Thoracic aorta (tissue), 2 donors: ENCODE measurements at regions not wholly inside any gene's neighbourhood (a gene's known extent, or its start where the extent isn't known, plus 50 kb on each side); places are given as distances from the start of the nearest gene placed in this dataset.
A peak's percentile ranks its signal among the peaks of the same experiment; 100 is the strongest.

ENCODE experiments used
- ATAC-seq: fragments of 150-250 bp; one replicate; pipeline ENCODE4 v1.8.0; 2017; ENCODE audit warnings: low read depth; ENCODE audit not compliant: insufficient number of reproducible peaks, low FRiP score
- DNase-seq: peaks from one replicate; pipeline ENCODE4 v3.0.0-alpha.2; 2020; ENCODE audit warnings: low spot score
- H3K27ac ChIP-seq, 2 donors: fragments of 200-600 bp; sonication (generic); 1 replicate in 1 of 2; 2 replicates in 1 of 2; pipeline ENCODE4 v1.5.1; 2016; ENCODE audit warnings: mild to moderate bottlenecking in 2 of 2, moderate library complexity in 2 of 2
- H3K27me3 ChIP-seq: fragments of 200-600 bp; sonication (generic); replicated peaks from 2 replicates; pipeline ENCODE4 v1.6.0; 2016; ENCODE audit warnings: mild to moderate bottlenecking; ENCODE audit not compliant: insufficient read depth
- H3K36me3 ChIP-seq: fragments of 200-600 bp; sonication (generic); one replicate; pipeline ENCODE4 v1.5.1; 2016
- H3K4me1 ChIP-seq, 2 donors: fragments of 200-600 bp; sonication (generic); 1 replicate in 1 of 2; 2 replicates in 1 of 2; pipeline versions ENCODE4 v1.5.1 to v1.6.0; 2016; ENCODE audit warnings: low read depth in 2 of 2, mild to moderate bottlenecking in 1 of 2; ENCODE audit not compliant: control insufficient read depth in 1 of 2
- H3K4me3 ChIP-seq: fragments of 200-600 bp; sonication (generic); 2 replicates; pipeline ENCODE4 v1.5.1; 2016; ENCODE audit warnings: mild to moderate bottlenecking
- H3K9me3 ChIP-seq: fragments of 200-600 bp; sonication (generic); 2 replicates; pipeline ENCODE4 v1.5.1; 2016
- CTCF ChIP-seq: fragments of 200-600 bp; sonication (generic); IDR thresholded peaks from one replicate; pipeline ENCODE4 v1.5.1; 2019; ENCODE audit warnings: antibody characterized with exemption

GRCh38 chr21:35720208-35720731 lies 340.1 kb downstream of the SETD4 start:
- TF ChIP-seq CTCF = no peak
- H3K27me3 ChIP-seq = no peaks in the 10 kb centered on the region
- H3K9me3 ChIP-seq = no peaks in the 10 kb centered on the region
- ATAC-seq (no peak), DNase-seq (no peak)
- no peaks in the 10 kb centered on the region for H3K36me3 ChIP-seq
- H3K4me1 ChIP-seq = peaks cover 14 to 20% of the 10 kb centered on the region in 2 donors
- peak overlapping the region in 1 of 2 donors; percentile 13 for H3K27ac ChIP-seq
- no peak overlapping the region for H3K4me3 ChIP-seq

- H3K9me3 ChIP-seq = no peaks in the 10 kb centered on the region
- no peak overlapping the region for H3K27ac ChIP-seq
- TF ChIP-seq CTCF = no peak
- DNase-seq = no peak
- no peaks in the 10 kb centered on the region for H3K36me3 ChIP-seq
- ATAC-seq = no peak
- no peak overlapping the region for H3K4me3 ChIP-seq
- no peaks in the 10 kb centered on the region for H3K27me3 ChIP-seq
- H3K4me1 ChIP-seq = peaks cover 14 to 20% of the 10 kb centered on the region in 2 donors
Observed at GRCh38 chr21:35719080-35719479, 341.2 kb downstream of the SETD4 start.

GRCh38 chr21:35716876-35717565 lies 343.3 kb downstream of the SETD4 start:
- no peak for DNase-seq
- no peak for ATAC-seq
- Histone ChIP-seq H3K27ac (no peak overlapping the region), H3K4me1 (peaks cover 14 to 20% of the 10 kb centered on the region in 2 donors), H3K36me3 (no peaks in the 10 kb centered on the region), H3K9me3 (no peaks in the 10 kb centered on the region), H3K27me3 (no peaks in the 10 kb centered on the region), H3K4me3 (no peak overlapping the region)
- no peak for TF ChIP-seq CTCF

GRCh38 chr21:35713914-35714313 lies 346.4 kb downstream of the SETD4 start:
- H3K27me3 ChIP-seq = no peaks in the 10 kb centered on the region
- DNase-seq (no peak), ATAC-seq (no peak)
- no peak for TF ChIP-seq CTCF
- no peak overlapping the region for H3K4me3 ChIP-seq
- H3K36me3 ChIP-seq = no peaks in the 10 kb centered on the region
- no peaks in the 10 kb centered on the region for H3K9me3 ChIP-seq
- no peaks in the 10 kb centered on the region for H3K4me1 ChIP-seq
- H3K27ac ChIP-seq = no peak overlapping the region

- Histone ChIP-seq H3K4me1 (no peaks in the 10 kb centered on the region), H3K27ac (no peak overlapping the region), H3K27me3 (no peaks in the 10 kb centered on the region), H3K9me3 (no peaks in the 10 kb centered on the region), H3K4me3 (no peak overlapping the region), H3K36me3 (no peaks in the 10 kb centered on the region)
- ATAC-seq = no peak
- DNase-seq = no peak
- no peak for TF ChIP-seq CTCF
Observed at GRCh38 chr21:35711661-35712060, 348.7 kb downstream of the SETD4 start.
